ENCODE measurements at regions not wholly inside any gene's neighbourhood (a gene's known extent, or its start where the extent isn't known, plus 50 kb on each side); places are given as distances from the start of the nearest gene placed in this dataset.

DNA sequence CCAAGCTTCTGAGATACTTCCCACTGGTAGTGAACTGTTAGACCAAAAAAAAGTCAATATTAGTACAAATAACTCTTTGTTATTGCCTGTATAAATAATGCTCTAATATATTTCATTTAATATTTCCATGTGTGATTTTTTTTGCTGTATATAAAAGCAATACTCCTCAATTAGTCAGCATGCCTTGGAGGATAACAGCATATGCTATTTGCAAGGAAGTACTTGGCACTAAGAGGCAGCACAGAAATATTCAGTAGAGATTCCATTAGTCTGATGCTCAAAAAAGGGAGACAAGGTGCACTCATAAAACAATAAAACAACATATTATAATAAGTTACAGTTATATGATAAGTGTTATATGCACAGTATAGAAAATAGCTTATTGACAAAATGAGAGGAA lies 296.6 kb upstream of the MPDZ start:
- H3K36me3 ChIP-seq (ENCODE audit: low read depth): no peaks in the 10 kb centered on the region
- no peak for DNase-seq
- H3F3A ChIP-seq (ENCODE audit: insufficient read depth): no peaks in the 10 kb centered on the region
- no peaks in the 10 kb centered on the region for H3K9me3 ChIP-seq (ENCODE audit: low read depth)
- no peak overlapping the region for H3K9ac ChIP-seq
- no peak overlapping the region for H3K27ac ChIP-seq
- H3K4me1 ChIP-seq (ENCODE audit: insufficient read depth): no peaks in the 10 kb centered on the region
- H3K9me2 ChIP-seq (ENCODE audit: insufficient read depth): no peaks in the 10 kb centered on the region; the same call in 1 of the 2 replicates
- H3K79me2 ChIP-seq (ENCODE audit: insufficient read depth): no peaks in the 10 kb centered on the region
- no peaks in the 10 kb centered on the region for H4K20me1 ChIP-seq (ENCODE audit: insufficient read depth)
- H2AFZ ChIP-seq: no peak overlapping the region
- no peak overlapping the region for H3K4me2 ChIP-seq (ENCODE audit: unreplicated experiment)
- in situ Hi-C loops (cut with MboI): no loop called here
- H3K27me3 ChIP-seq (replicated peaks; ENCODE audit: insufficient read depth): no peaks in the 10 kb centered on the region
- no peak overlapping the region for H3K4me3 ChIP-seq
- TF ChIP-seq EZH2phosphoT487 (IDR thresholded peaks at IDR 0.05; ENCODE audit: insufficient read depth, low read depth): no peak
- TF ChIP-seq EZH2 (IDR thresholded peaks at IDR 0.05; ENCODE audit: insufficient read depth, poor library complexity, severe bottlenecking): no peak

GRCh38 chr9:13575558-13575957 lies 296.1 kb upstream of the MPDZ start:
- Histone ChIP-seq H3K27ac (no peak overlapping the region), H3K4me1 (ENCODE audit: insufficient read depth) (no peaks in the 10 kb centered on the region), H3K9ac (no peak overlapping the region), H3K9me2 (ENCODE audit: insufficient read depth) (no peaks in the 10 kb centered on the region; the same call in 1 of the 2 replicates), H3K79me2 (ENCODE audit: insufficient read depth) (no peaks in the 10 kb centered on the region), H3F3A (ENCODE audit: insufficient read depth) (no peaks in the 10 kb centered on the region), H4K20me1 (ENCODE audit: insufficient read depth) (no peaks in the 10 kb centered on the region), H3K36me3 (ENCODE audit: low read depth) (no peaks in the 10 kb centered on the region), H3K27me3 (replicated peaks; ENCODE audit: insufficient read depth) (no peaks in the 10 kb centered on the region), H2AFZ (no peak overlapping the region), H3K4me2 (ENCODE audit: unreplicated experiment) (no peak overlapping the region), H3K4me3 (no peak overlapping the region), H3K9me3 (ENCODE audit: low read depth) (no peaks in the 10 kb centered on the region)
- TF ChIP-seq EZH2phosphoT487 (IDR thresholded peaks at IDR 0.05; ENCODE audit: insufficient read depth, low read depth) (no peak), EZH2 (IDR thresholded peaks at IDR 0.05; ENCODE audit: insufficient read depth, poor library complexity, severe bottlenecking) (no peak)
- in situ Hi-C loops (cut with MboI): no loop called here
- DNase-seq: no peak
- WGBS, 2 experiments (ENCODE audit: low coverage in 1 of 2, low lambda C conversion rate in 2 of 2, missing lambda C conversion rate in 2 of 2): 35 to 48% methylated on average over 1 of the region's 1 CpG

DNA sequence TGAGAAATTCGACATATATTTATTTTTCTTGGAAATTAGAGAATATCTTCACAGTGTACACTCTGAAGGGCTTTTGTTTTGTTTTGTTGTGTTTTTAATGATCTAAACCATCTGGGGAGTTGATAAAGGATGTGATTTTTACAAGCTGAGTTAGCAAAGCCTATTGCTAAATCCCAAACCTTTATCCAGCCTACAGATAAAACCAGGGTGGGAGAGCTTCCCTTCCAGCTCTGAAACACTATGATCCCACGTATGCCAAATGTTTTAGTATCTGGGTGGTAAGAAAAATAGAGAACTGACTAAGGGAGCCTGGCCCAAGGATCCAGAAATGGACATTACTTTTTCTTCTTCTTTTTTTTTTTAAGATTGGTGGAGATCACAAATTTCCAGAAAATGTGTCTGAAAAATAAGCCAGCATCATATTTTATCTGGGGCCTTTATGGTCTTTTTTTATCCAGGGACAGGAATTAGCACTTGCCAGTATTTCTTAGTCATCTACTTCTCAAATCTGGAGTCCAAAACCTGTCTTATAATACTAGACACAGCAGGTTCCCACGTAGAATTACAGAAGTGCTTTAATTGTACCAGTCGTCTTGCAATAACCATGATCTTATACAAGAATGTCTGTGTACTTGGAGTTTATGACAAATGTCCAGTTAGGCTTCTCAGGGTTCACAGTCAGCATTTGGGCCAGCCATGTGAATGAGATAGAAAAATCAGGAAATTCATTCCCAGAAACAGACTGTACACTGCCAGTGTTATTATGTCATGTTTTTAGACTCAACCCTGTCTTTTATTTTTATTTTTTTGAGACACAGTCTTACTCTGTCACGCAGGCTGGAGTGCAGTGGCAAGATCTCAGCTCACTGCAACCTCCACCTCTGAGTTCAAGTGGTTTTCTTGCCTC lies 290.8 kb upstream of the MPDZ start:
- Histone ChIP-seq H4K20me1 (ENCODE audit: insufficient read depth) (no peaks in the 10 kb centered on the region), H2AFZ (no peak overlapping the region), H3F3A (ENCODE audit: insufficient read depth) (no peaks in the 10 kb centered on the region), H3K36me3 (ENCODE audit: low read depth) (no peaks in the 10 kb centered on the region), H3K9me2 (ENCODE audit: insufficient read depth) (no peaks in the 10 kb centered on the region; the same call in 1 of the 2 replicates), H3K4me2 (ENCODE audit: unreplicated experiment) (no peak overlapping the region), H3K9me3 (ENCODE audit: low read depth) (no peaks in the 10 kb centered on the region), H3K27me3 (replicated peaks; ENCODE audit: insufficient read depth) (no peaks in the 10 kb centered on the region), H3K9ac (no peak overlapping the region), H3K27ac (no peak overlapping the region), H3K4me3 (no peak overlapping the region), H3K79me2 (ENCODE audit: insufficient read depth) (no peaks in the 10 kb centered on the region), H3K4me1 (ENCODE audit: insufficient read depth) (no peaks in the 10 kb centered on the region)
- no peak for TF ChIP-seq EZH2 (IDR thresholded peaks at IDR 0.05; ENCODE audit: insufficient read depth, poor library complexity, severe bottlenecking)
- TF ChIP-seq EZH2phosphoT487 (IDR thresholded peaks at IDR 0.05; ENCODE audit: insufficient read depth, low read depth): no peak
- in situ Hi-C loops (cut with MboI): no loop called here
- 13% methylated on average over 5 of the region's 5 CpGs for WGBS, 2 experiments (ENCODE audit: low coverage in 1 of 2, low lambda C conversion rate in 2 of 2, missing lambda C conversion rate in 2 of 2)
- DNase-seq: peak; percentile 13

- Histone ChIP-seq H3K27me3 (replicated peaks; ENCODE audit: insufficient read depth) (no peaks in the 10 kb centered on the region), H3K9me3 (ENCODE audit: low read depth) (no peaks in the 10 kb centered on the region), H3K4me3 (no peak overlapping the region), H3K9me2 (ENCODE audit: insufficient read depth) (no peaks in the 10 kb centered on the region; the same call in 1 of the 2 replicates), H3K4me1 (ENCODE audit: insufficient read depth) (no peaks in the 10 kb centered on the region), H2AFZ (no peak overlapping the region), H4K20me1 (ENCODE audit: insufficient read depth) (no peaks in the 10 kb centered on the region), H3K27ac (no peak overlapping the region), H3F3A (ENCODE audit: insufficient read depth) (no peaks in the 10 kb centered on the region), H3K36me3 (ENCODE audit: low read depth) (no peaks in the 10 kb centered on the region), H3K79me2 (ENCODE audit: insufficient read depth) (no peaks in the 10 kb centered on the region), H3K9ac (no peak overlapping the region), H3K4me2 (ENCODE audit: unreplicated experiment) (no peak overlapping the region)
- no peak for DNase-seq
- in situ Hi-C loops (cut with MboI): no loop called here
- no peak for TF ChIP-seq EZH2 (IDR thresholded peaks at IDR 0.05; ENCODE audit: insufficient read depth, poor library complexity, severe bottlenecking)
- TF ChIP-seq EZH2phosphoT487 (IDR thresholded peaks at IDR 0.05; ENCODE audit: insufficient read depth, low read depth): no peak
- WGBS, 2 experiments (ENCODE audit: low coverage in 1 of 2, low lambda C conversion rate in 2 of 2, missing lambda C conversion rate in 2 of 2): 0 to 3% methylated on average over 1 of the region's 1 CpG
Measured at GRCh38 chr9:13569602-13570067, 290.1 kb upstream of the MPDZ start.

Measured in GM23248 (cell line).